Lung (tissue), 11 donors: ENCODE measurements at regions not wholly inside any gene's neighbourhood (a gene's known extent, or its start where the extent isn't known, plus 50 kb on each side); places are given as distances from the start of the nearest gene placed in this dataset.

Experiments
- ATAC-seq: fragments of 200-7000 bp; cut with Tn5 transposase; one replicate; pipeline ENCODE4 v1.9.1; 2020; ENCODE audit warnings: moderate number of reproducible peaks; ENCODE audit not compliant: insufficient read depth, low FRiP score
- DNase-seq, 3 donors: peaks; one replicate each; pipeline ENCODE4 v3.0.0-alpha.2; 2013 to 2017
- H3K27ac ChIP-seq, 2 donors: one replicate each; pipeline ENCODE4 v1.5.1; 2013; ENCODE audit warnings: mild to moderate bottlenecking in 2 of 2, moderate library complexity in 2 of 2, control low read depth in 1 of 2, inconsistent platforms in 1 of 2, low read depth in 1 of 2, low read length in 1 of 2
- H3K27me3 ChIP-seq, 3 donors: one replicate each; pipeline ENCODE4 v1.5.1; 2013; ENCODE audit warnings: low read length in 2 of 3; ENCODE audit not compliant: control insufficient read depth in 3 of 3, insufficient read depth in 3 of 3
- H3K36me3 ChIP-seq, 4 donors: one replicate each; pipeline ENCODE4 v1.5.1; 2013; ENCODE audit warnings: low read length in 4 of 4, mild to moderate bottlenecking in 1 of 4, moderate library complexity in 1 of 4; ENCODE audit not compliant: control insufficient read depth in 4 of 4, insufficient read depth in 4 of 4
- H3K4me1 ChIP-seq, 5 donors: one replicate each; pipeline ENCODE4 v1.5.1; 2013; ENCODE audit warnings: low read length in 5 of 5, mild to moderate bottlenecking in 2 of 5, moderate library complexity in 1 of 5; ENCODE audit not compliant: control insufficient read depth in 5 of 5, insufficient read depth in 5 of 5
- H3K4me3 ChIP-seq: one replicate; pipeline ENCODE4 v1.5.1; 2013; ENCODE audit warnings: mild to moderate bottlenecking, control low read depth, moderate library complexity
- H3K9ac ChIP-seq, 2 donors: one replicate each; pipeline ENCODE4 v1.5.1; 2013; ENCODE audit warnings: low read length in 2 of 2, control low read depth in 1 of 2; ENCODE audit not compliant: insufficient read depth in 1 of 2
- H3K9me3 ChIP-seq, 4 donors: one replicate each; pipeline ENCODE4 v1.5.1; 2013; ENCODE audit warnings: low read length in 3 of 4, mild to moderate bottlenecking in 1 of 4, moderate library complexity in 1 of 4; ENCODE audit not compliant: control insufficient read depth in 4 of 4, insufficient read depth in 3 of 4
- CTCF ChIP-seq: IDR thresholded peaks from 2 replicates; pipeline ENCODE4 v1.5.1; 2012; ENCODE audit warnings: mild to moderate bottlenecking; ENCODE audit errors: control extremely low read depth, extremely low read depth
- WGBS, 2 donors: extraction: QIAGEN DNeasy Blood & Tissue Kit; methylation state at CpG; one replicate each; pipeline ENCODE4 v1.1.7; 2013; 5-methylcytosine and 5-hydroxymethylcytosine counted together
- donor health status: control.
- donor health status: control.
- donor health status: Bipolar disorder and iron deficiency.
- donor health status: healthy.
- donor health status: DM: yes; HTN: yes; CAD: no.

GRCh38 chr6:30795549-30796293 is 51.4 kb upstream of the IER3 start:
- 38 to 76% methylated on average over 3 of the region's 3 CpGs for WGBS, 2 donors
- Histone ChIP-seq H3K27ac (no peak overlapping the region), H3K36me3 (no peaks in the 10 kb centered on the region), H3K4me1 (peaks cover 0 to 8% (median 4%) of the 10 kb centered on the region in 5 donors), H3K4me3 (no peak overlapping the region), H3K9me3 (no peaks in the 10 kb centered on the region), H3K27me3 (no peaks in the 10 kb centered on the region), H3K9ac (no peak overlapping the region)
- no peak for TF ChIP-seq CTCF
- ATAC-seq (no peak), DNase-seq (no peak)
